ENCODE measurements at regions not wholly inside any gene's neighbourhood (a gene's known extent, or its start where the extent isn't known, plus 50 kb on each side); places are given as distances from the start of the nearest gene placed in this dataset.

GRCh38 chr4:110949542-110949941 is 326.7 kb upstream of the PITX2 start:
- Histone ChIP-seq H3K36me3 (ENCODE audit: insufficient read depth) (no peaks in the 10 kb centered on the region), H3K4me3 (IDR thresholded peaks at IDR 0.05; ENCODE audit: insufficient read depth, low read depth, low read length) (no peak overlapping the region), H3K27me3 (ENCODE audit: insufficient read depth, low read depth) (no peaks in the 10 kb centered on the region), H3K79me2 (ENCODE audit: insufficient read depth, low read depth) (no peaks in the 10 kb centered on the region), H3K4me2 (no peak overlapping the region), H4K20me1 (ENCODE audit: insufficient read depth) (no peaks in the 10 kb centered on the region), H3K9ac (no peak overlapping the region), H3K4me1 (ENCODE audit: low read depth, poor library complexity, severe bottlenecking) (no peaks in the 10 kb centered on the region), H3K27ac (no peak overlapping the region), H2AFZ (ENCODE audit: low read depth) (no peak overlapping the region)
- TF ChIP-seq CTCF (conservative IDR thresholded peaks at IDR 0.05; ENCODE audit: low read depth, low read length): no peak

GRCh38 chr4:110950731-110951130 is 327.9 kb upstream of the PITX2 start:
- no peak overlapping the region for H2AFZ ChIP-seq (ENCODE audit: low read depth)
- H3K4me2 ChIP-seq: no peak overlapping the region
- H3K4me1 ChIP-seq (ENCODE audit: low read depth, poor library complexity, severe bottlenecking): no peaks in the 10 kb centered on the region
- no peaks in the 10 kb centered on the region for H3K27me3 ChIP-seq (ENCODE audit: insufficient read depth, low read depth)
- no peak overlapping the region for H3K27ac ChIP-seq
- no peak for TF ChIP-seq CTCF (conservative IDR thresholded peaks at IDR 0.05; ENCODE audit: low read depth, low read length)
- no peaks in the 10 kb centered on the region for H3K36me3 ChIP-seq (ENCODE audit: insufficient read depth)
- no peak overlapping the region for H3K9ac ChIP-seq
- H3K79me2 ChIP-seq (ENCODE audit: insufficient read depth, low read depth): no peaks in the 10 kb centered on the region
- no peak overlapping the region for H3K4me3 ChIP-seq (IDR thresholded peaks at IDR 0.05; ENCODE audit: insufficient read depth, low read depth, low read length)
- no peaks in the 10 kb centered on the region for H4K20me1 ChIP-seq (ENCODE audit: insufficient read depth)

- no peaks in the 10 kb centered on the region for H4K20me1 ChIP-seq (ENCODE audit: insufficient read depth)
- no peak overlapping the region for H3K9ac ChIP-seq
- no peak for TF ChIP-seq CTCF (conservative IDR thresholded peaks at IDR 0.05; ENCODE audit: low read depth, low read length)
- no peak overlapping the region for H3K27ac ChIP-seq
- H3K79me2 ChIP-seq (ENCODE audit: insufficient read depth, low read depth): no peaks in the 10 kb centered on the region
- no peak overlapping the region for H2AFZ ChIP-seq (ENCODE audit: low read depth)
- H3K27me3 ChIP-seq (ENCODE audit: insufficient read depth, low read depth): no peaks in the 10 kb centered on the region
- H3K4me2 ChIP-seq: no peak overlapping the region
- no peaks in the 10 kb centered on the region for H3K36me3 ChIP-seq (ENCODE audit: insufficient read depth)
- no peaks in the 10 kb centered on the region for H3K4me1 ChIP-seq (ENCODE audit: low read depth, poor library complexity, severe bottlenecking)
- H3K4me3 ChIP-seq (IDR thresholded peaks at IDR 0.05; ENCODE audit: insufficient read depth, low read depth, low read length): no peak overlapping the region
Observed at GRCh38 chr4:110953191-110953590, 330.3 kb upstream of the PITX2 start.

GRCh38 chr4:110953898-110954297 is 331.0 kb upstream of the PITX2 start:
- no peak overlapping the region for H3K4me2 ChIP-seq
- no peaks in the 10 kb centered on the region for H3K4me1 ChIP-seq (ENCODE audit: low read depth, poor library complexity, severe bottlenecking)
- no peak overlapping the region for H3K27ac ChIP-seq
- no peak overlapping the region for H2AFZ ChIP-seq (ENCODE audit: low read depth)
- no peak overlapping the region for H3K9ac ChIP-seq
- TF ChIP-seq CTCF (conservative IDR thresholded peaks at IDR 0.05; ENCODE audit: low read depth, low read length): no peak
- no peaks in the 10 kb centered on the region for H3K27me3 ChIP-seq (ENCODE audit: insufficient read depth, low read depth)
- no peaks in the 10 kb centered on the region for H4K20me1 ChIP-seq (ENCODE audit: insufficient read depth)
- H3K79me2 ChIP-seq (ENCODE audit: insufficient read depth, low read depth): no peaks in the 10 kb centered on the region
- H3K36me3 ChIP-seq (ENCODE audit: insufficient read depth): no peaks in the 10 kb centered on the region
- no peak overlapping the region for H3K4me3 ChIP-seq (IDR thresholded peaks at IDR 0.05; ENCODE audit: insufficient read depth, low read depth, low read length)

GRCh38 chr4:110955748-110956147 is 332.9 kb upstream of the PITX2 start:
- Histone ChIP-seq H3K4me1 (ENCODE audit: low read depth, poor library complexity, severe bottlenecking) (no peaks in the 10 kb centered on the region), H3K4me2 (no peak overlapping the region)
- TF ChIP-seq CTCF (conservative IDR thresholded peaks at IDR 0.05; ENCODE audit: low read depth, low read length): no peak

More at GRCh38 chr4:110955748-110956147, 332.9 kb upstream of the PITX2 start:
- Histone ChIP-seq H3K36me3 (ENCODE audit: insufficient read depth) (no peaks in the 10 kb centered on the region), H3K79me2 (ENCODE audit: insufficient read depth, low read depth) (no peaks in the 10 kb centered on the region), H3K27me3 (ENCODE audit: insufficient read depth, low read depth) (no peaks in the 10 kb centered on the region), H2AFZ (ENCODE audit: low read depth) (no peak overlapping the region), H3K27ac (no peak overlapping the region), H3K9ac (no peak overlapping the region), H3K4me3 (IDR thresholded peaks at IDR 0.05; ENCODE audit: insufficient read depth, low read depth, low read length) (no peak overlapping the region), H4K20me1 (ENCODE audit: insufficient read depth) (no peaks in the 10 kb centered on the region)
